Left colon (tissue), 2 donors: ENCODE measurements at regions not wholly inside any gene's neighbourhood (a gene's known extent, or its start where the extent isn't known, plus 50 kb on each side); places are given as distances from the start of the nearest gene placed in this dataset.
"Not testable (repeated sequence)": the region's sequence is repeated elsewhere in the genome, so short reads cannot be mapped to it uniquely, and the experiment has no call there.

Experiments
- ATAC-seq: fragments of 200-7000 bp; cut with Tn5 transposase; one replicate; pipeline ENCODE4 v1.9.1; 2020; ENCODE audit warnings: mild to moderate bottlenecking, moderate library complexity
- DNase-seq, 2 donors: peaks; one replicate each; pipeline ENCODE4 v3.0.0-alpha.2; 2020
- intact Hi-C, 2 donors: fragments of 100-400 bp; cut with DNase I in 1 of 2; cut with micrococcal nuclease in 1 of 2; formaldehyde crosslinking; loops; one replicate each; pipeline versions ENCODE4 v1.11.2 to v1.14.0; 2022; cut with DNase I, micrococcal nuclease
- donor health status: DM: no; HTN: no; CAD: no.
- donor health status: DM: yes; HTN: yes; CAD: no.

DNA sequence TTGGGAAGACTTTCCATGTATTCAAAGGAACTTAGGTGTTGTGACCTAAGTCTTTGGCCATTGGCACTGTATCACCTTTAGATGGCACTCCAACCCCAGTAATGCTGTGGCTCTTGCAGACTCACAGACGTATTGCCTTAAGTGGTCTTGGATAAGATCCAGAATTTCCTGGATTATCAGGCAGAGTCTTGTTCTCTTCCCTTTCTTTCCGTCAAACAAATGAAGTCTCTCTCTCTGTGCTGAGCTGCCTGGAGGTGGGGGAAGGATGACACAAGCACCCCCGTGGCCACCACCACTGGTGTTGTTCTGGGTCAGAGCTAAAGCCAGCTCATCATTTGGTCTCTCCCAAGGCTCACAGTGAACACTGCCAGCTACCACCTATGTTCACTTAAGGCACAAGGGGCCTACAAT is 789.9 kb upstream of the KIF2B start:
- DNase-seq (peak in 1 of 2 donors; percentile 7), ATAC-seq (peak; percentile 81)
- intact Hi-C loops: no loop called here

DNA sequence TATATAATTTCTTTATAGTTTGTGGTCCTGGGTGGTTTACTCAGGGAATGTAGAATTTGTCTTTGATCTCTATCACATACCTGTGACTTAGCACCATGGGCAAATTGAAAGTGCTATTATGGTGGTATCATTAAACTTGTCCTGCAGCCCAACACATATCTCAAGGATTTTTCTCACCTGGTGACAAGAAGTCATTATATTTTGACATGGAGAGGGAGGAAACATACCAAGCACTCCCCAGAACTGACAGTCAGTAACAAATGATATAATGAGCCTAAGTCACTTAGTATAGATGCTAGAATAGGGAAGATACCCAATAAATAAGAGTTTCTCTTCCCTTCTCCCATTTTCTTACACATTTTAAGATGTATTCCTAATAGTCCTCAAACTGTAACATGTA is 805.5 kb upstream of the KIF2B start:
- ATAC-seq: no peak
- intact Hi-C loops: no loop called here
- no peak for DNase-seq

DNA sequence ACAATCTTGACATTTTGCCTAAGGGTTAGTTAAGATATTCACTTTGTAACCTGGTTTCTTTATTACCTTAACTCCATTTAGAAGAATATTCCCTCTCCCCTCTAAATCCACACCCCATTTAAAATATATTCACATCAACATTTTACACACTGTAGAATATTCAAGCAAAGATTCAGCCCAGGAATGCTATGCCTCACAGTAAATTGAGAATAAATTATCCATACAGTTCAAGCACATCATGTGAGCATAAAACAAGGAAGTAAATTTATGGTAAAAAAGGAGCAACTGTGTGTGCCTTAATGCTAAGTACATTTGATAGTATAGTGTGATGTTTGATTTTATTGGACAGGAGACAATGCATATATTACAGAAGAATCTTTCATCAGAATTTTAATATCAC is 806.6 kb upstream of the KIF2B start:
- ATAC-seq (no peak), DNase-seq (no peak)
- intact Hi-C loops: no loop called here

- intact Hi-C loops: no loop called here
- DNase-seq: no peak
- no peak for ATAC-seq
These were observed 810.4 kb upstream of the KIF2B start for GRCh38 chr17:53012364-53012763.

DNA sequence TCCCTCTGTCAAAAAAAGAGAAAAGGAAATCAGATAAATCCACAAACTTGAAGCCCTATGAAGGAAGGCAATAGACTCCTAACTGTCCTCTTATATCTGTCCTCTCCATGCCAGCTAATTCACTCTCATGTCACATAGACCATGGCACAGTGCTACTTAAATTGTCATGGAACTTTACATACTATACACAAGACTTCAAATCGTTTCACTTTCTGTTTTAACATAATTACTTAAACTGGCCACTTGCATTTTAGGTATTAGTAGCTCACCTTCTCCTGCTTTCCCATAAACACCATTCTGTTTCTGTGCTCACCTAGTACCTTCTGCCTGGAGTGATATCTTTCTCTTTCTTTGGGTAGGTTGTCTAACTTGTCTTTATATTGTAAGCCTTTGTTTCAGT is 816.7 kb upstream of the KIF2B start:
- ATAC-seq: no peak
- DNase-seq: no peak
- intact Hi-C loops: no loop called here

- DNase-seq (no peak), ATAC-seq (no peak)
- intact Hi-C loops: no loop called here
These were observed 817.8 kb upstream of the KIF2B start for GRCh38 chr17:53004902-53005301.

DNA sequence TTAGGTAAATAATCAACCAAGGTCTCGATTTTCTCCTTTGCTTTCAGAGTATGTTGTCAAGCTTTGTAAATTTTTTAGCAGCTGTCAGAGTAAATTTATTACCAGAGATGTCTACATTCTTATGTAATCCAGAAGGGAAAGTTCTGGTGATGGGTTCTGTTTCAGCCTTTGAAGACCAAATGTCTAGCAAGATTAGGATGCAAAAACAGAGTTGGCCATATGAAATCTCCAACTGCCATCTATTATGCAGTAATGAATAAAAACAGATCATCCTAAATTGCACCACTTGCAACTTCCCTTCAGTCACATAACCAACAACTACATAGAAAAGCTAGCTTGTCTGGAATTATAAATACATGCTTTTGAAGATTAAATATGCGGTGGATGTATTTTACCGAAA is 826.8 kb upstream of the KIF2B start:
- ATAC-seq (no peak), DNase-seq (no peak)
- intact Hi-C loops: no loop called here

DNA sequence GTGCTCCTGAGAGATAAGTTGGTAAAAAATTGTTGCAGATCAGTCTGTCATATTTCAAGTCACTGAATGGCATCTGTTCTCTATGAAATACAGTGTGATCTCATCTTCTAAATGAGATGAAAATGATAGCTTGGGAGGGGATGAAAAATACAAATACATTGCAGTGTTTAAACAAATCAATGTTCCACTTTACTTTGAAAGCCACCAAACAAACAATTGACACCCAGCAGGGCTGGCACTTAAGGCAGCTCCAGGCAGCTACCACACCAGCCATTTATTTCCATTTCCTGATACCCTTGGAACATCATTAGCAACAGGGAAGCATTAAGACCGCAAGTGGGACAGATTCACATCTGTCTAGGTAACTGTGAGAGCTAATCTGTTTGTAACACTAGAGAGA is 827.6 kb upstream of the KIF2B start:
- intact Hi-C loops: no loop called here
- ATAC-seq (no peak), DNase-seq (no peak)

DNA sequence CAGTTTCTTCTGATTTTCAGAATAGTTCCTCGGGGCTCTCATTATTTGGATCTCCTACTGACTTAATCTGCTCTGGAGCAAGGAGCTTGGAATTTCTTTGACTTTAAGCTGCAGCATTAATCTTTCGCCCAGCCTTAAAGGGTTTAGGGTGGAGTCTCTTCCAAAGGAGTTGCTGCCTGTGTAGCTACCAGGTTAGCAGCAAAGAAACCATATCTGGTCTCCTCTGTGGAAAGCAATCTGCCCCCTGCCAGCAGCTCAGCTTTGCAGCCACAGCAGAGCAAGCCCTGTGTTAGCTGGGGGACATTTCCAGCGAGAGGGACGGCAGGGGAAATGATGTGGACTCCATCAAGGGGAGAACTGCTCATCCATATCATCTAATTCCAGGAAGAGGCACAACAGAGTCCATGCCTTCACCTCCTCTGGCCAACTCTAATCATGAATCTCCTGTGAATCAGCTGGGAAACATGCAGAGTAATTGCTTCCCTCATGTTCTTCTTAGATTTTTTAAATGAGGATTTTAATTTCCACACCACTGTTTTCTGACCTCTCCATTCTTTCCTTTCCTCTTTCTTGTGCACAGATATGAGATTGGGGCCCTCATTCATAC is 827.6 kb upstream of the CA10 start:
- intact Hi-C loops: no loop called here

DNA sequence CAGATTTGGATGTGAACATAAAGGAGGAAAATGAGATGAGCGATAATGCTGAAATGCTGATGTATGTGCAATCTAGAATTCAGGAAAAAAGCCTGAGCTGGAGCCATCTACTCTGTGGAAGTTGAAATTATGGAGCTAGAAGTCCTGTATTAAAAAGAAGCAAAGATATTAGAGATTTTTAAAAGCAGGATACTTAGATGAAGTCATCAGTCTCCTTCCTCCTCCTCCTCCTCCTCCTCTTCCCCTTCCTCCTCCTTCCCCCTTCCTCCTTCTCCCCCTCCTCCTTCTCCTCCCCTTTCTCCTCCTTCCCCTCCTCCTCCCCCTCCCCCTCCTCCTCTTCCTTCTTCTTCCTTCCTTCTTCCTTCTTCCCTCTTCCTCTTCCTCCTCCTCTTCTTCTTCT is 823.8 kb upstream of the CA10 start:
- intact Hi-C loops: no loop called here

More for the DNA sequence above, 827.6 kb upstream of the CA10 start:
- DNase-seq (no peak), ATAC-seq (no peak)

DNA sequence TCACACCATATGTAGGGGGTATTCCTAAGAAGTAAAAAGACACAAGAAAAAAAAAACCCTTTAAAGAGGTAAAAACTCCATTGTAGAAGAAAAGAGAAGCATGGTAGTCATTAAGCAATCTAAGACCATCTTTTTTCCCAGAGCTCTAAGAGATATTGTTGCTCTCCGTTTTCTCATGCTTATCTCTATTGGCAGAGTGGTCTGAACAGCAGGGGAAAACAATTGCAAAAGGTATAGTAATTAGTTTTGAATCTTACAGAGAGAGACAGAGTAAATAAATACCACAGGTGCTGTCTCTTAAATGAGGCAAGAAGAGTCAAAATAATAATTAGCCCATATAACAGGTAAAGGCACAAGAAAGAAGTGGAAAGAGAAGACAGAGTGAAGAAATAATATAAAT is 821.4 kb upstream of the CA10 start:
- intact Hi-C loops: no loop called here
- no peak for DNase-seq
- ATAC-seq: no peak

More for the DNA sequence above, 823.8 kb upstream of the CA10 start:
- no peak for DNase-seq
- no peak for ATAC-seq

DNA sequence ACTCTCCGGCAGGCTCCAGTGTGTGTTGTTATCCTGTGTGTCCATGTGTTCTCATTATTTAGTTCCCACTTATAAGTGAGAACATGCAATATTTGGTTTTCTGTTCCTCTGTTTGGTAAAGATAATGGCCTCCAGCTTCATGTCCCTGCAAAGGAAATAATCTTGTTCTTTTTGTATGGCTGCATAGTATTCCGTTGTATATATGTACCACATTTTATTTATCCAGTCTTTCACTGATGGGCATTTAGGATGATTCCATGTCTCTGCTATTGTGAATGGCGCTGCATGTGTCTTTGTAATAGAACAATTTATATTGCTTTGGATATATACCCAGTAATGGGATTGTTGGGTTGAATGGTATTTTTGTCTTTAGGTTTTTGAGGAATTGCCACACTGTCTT is 807.3 kb upstream of the CA10 start:
- no peak for DNase-seq
- ATAC-seq: no peak
- intact Hi-C loops: no loop called here

- DNase-seq: peak; percentile 35
- intact Hi-C loops: not testable (repeated sequence)
- ATAC-seq: peak; percentile 81
These were observed 803.2 kb upstream of the CA10 start for GRCh38 chr17:52961751-52962150.

DNA sequence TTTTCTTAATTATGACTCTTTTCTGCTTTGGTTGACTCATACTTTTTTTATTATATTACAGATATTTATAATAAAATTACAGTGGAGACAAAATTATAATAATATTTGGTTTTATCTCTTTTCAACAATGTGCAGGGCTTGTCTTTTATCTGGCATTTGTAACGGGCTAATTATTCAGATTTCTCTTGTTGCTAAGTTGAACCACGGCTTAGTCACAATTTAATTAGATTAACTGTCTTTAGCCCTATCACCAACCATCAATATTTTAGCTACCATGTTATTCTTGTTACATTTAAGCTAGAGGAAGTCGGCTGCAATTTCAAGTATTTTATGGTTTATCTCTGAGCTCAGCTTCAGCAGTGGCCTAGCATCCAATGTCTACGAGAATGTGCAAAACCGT is 798.9 kb upstream of the CA10 start:
- intact Hi-C loops: no loop called here
- no peak for DNase-seq
- no peak for ATAC-seq

- ATAC-seq (no peak), DNase-seq (no peak)
- intact Hi-C loops: no loop called here
These were observed 788.9 kb upstream of the CA10 start for GRCh38 chr17:52947418-52947817.

- intact Hi-C loops: no loop called here
- no peak for ATAC-seq
- DNase-seq: no peak
These were observed 780.2 kb upstream of the CA10 start for GRCh38 chr17:52938623-52939230.

DNA sequence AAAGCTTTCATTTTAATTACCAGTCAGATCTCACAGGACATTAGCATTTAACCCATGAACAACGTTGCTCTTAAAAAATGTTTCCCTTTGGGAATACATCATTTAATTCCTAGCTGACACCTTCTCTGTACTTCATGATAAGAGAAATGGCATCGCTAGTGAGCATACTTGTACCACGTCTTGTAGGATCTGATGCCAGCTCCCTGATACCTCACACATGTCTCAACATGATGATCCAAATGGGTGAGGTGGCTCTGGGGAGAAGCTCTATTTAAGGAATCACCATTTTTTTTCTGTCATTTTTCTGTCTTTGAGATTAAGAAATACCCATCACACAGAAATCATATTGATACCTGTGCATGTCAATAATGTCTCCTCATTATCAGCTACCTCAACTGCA is 772.1 kb upstream of the CA10 start:
- no peak for DNase-seq
- intact Hi-C loops: no loop called here
- no peak for ATAC-seq

DNA sequence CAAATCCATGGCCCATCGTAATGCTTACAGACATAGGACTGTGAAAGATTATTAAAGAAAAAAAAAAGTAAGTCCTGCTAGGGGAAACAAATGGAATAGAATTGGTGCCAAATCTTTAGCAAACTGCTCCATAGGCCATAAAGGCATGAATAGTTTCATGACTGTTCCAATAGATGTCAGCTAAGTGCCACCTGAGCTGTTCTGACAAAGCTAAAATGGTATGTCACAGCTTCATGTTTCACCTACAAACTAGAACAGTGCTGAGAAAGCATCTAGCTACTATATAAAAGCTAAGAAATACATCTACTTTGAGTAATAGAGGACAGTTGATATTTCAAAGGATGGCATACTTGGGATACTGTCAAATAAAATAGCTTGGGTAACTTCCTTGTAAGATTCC is 771.6 kb upstream of the CA10 start:
- intact Hi-C loops: no loop called here
- ATAC-seq (no peak), DNase-seq (no peak)

GRCh38 chr17:52923658-52924057 is 765.1 kb upstream of the CA10 start:
- DNase-seq (no peak), ATAC-seq (no peak)
- intact Hi-C loops: no loop called here

DNA sequence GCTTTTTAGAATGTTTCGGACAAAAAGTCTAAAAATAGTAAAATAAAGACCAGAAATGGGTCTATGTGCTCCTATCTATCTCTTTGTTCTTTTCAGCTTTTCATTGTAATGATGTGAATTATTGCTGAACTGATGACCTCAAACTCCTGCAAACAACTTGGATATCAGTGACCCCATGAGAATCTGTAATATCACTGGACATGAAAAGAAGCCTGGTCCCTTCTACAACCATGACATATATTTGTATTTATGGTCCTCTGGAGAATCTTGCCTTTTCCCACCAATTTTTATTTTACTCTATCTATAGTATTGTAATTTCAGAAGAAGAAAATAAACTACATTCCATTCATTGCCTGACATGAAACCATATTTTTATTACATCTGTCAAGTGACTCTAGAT is 740.7 kb upstream of the CA10 start:
- ATAC-seq (no peak), DNase-seq (no peak)
- intact Hi-C loops: no loop called here

- ATAC-seq (no peak), DNase-seq (no peak)
- intact Hi-C loops: no loop called here
These were observed 736.8 kb upstream of the CA10 start for GRCh38 chr17:52895272-52895671.
